Kidney capillary endothelial cell (primary cell): ENCODE measurements at regions not wholly inside any gene's neighbourhood (a gene's known extent, or its start where the extent isn't known, plus 50 kb on each side); places are given as distances from the start of the nearest gene placed in this dataset.

ENCODE experiments used
- DNase-seq: peaks from one replicate; pipeline ENCODE4 v3.0.0-alpha.2; 2018; ENCODE audit warnings: low spot score

GRCh38 chr4:23333946-23334878, 555.6 kb downstream of the PPARGC1A start:
- DNase-seq = no peak

GRCh38 chr4:23333556-23333945, 556.3 kb downstream of the PPARGC1A start:
- DNase-seq = no peak

GRCh38 chr4:23332313-23332712, 557.5 kb downstream of the PPARGC1A start:
- DNase-seq = no peak

- no peak for DNase-seq
These were observed 562.7 kb downstream of the PPARGC1A start for GRCh38 chr4:23327120-23327519.

GRCh38 chr4:23324021-23324690, 565.7 kb downstream of the PPARGC1A start:
- DNase-seq = peak; percentile 4

GRCh38 chr4:23323436-23323835, 566.4 kb downstream of the PPARGC1A start:
- no peak for DNase-seq

- DNase-seq = no peak
These were observed 567.1 kb downstream of the PPARGC1A start for GRCh38 chr4:23322732-23323131.

- DNase-seq = no peak
These were observed 568.8 kb downstream of the PPARGC1A start for GRCh38 chr4:23320931-23321587.

GRCh38 chr4:23312686-23313085, 577.2 kb downstream of the PPARGC1A start:
- no peak for DNase-seq

GRCh38 chr4:23311983-23312382, 577.9 kb downstream of the PPARGC1A start:
- no peak for DNase-seq

GRCh38 chr4:23305026-23305425, 584.8 kb downstream of the PPARGC1A start:
- no peak for DNase-seq

- no peak for DNase-seq
These were observed 591.5 kb downstream of the PPARGC1A start for GRCh38 chr4:23298371-23298770.

GRCh38 chr4:23297327-23297726, 592.5 kb downstream of the PPARGC1A start:
- DNase-seq = no peak

- DNase-seq = no peak
These were observed 598.4 kb downstream of the GBA3 start for GRCh38 chr4:23291139-23291538.

- peak; percentile 8 for DNase-seq
These were observed 597.9 kb downstream of the GBA3 start for GRCh38 chr4:23290656-23291055.

- DNase-seq = no peak
These were observed 586.7 kb downstream of the GBA3 start for GRCh38 chr4:23279377-23279986.

GRCh38 chr4:23278845-23279244, 586.1 kb downstream of the GBA3 start:
- no peak for DNase-seq

GRCh38 chr4:23276076-23276475, 583.3 kb downstream of the GBA3 start:
- DNase-seq = no peak

GRCh38 chr4:23269566-23269965, 576.8 kb downstream of the GBA3 start:
- no peak for DNase-seq

GRCh38 chr4:23268072-23268771, 575.5 kb downstream of the GBA3 start:
- DNase-seq = no peak

GRCh38 chr4:23266401-23266800, 573.7 kb downstream of the GBA3 start:
- no peak for DNase-seq

- DNase-seq = no peak
These were observed 567.8 kb downstream of the GBA3 start for GRCh38 chr4:23260511-23260910.
